ENCODE measurements at regions not wholly inside any gene's neighbourhood (a gene's known extent, or its start where the extent isn't known, plus 50 kb on each side); places are given as distances from the start of the nearest gene placed in this dataset.

- DNase-seq (ENCODE audit: low spot score), result no peak
Measured at GRCh38 chr13:44096901-44097300, 217.2 kb downstream of the LACC1 start.

- no peak for DNase-seq (ENCODE audit: low spot score)
Measured at GRCh38 chr13:44098559-44098958, 218.9 kb downstream of the LACC1 start.

- no peak for DNase-seq (ENCODE audit: low spot score)
Measured at GRCh38 chr13:44101347-44102083, 221.8 kb downstream of the LACC1 start.

GRCh38 chr13:44103429-44104196 is 223.9 kb downstream of the LACC1 start:
- no peak for DNase-seq (ENCODE audit: low spot score)

- no peak for DNase-seq (ENCODE audit: low spot score)
Measured at GRCh38 chr13:44104197-44104490, 224.4 kb downstream of the LACC1 start.

GRCh38 chr13:44104969-44105368 is 225.3 kb downstream of the LACC1 start:
- no peak for DNase-seq (ENCODE audit: low spot score)

GRCh38 chr13:44106266-44107152 is 226.8 kb downstream of the LACC1 start:
- DNase-seq (ENCODE audit: low spot score), result no peak

GRCh38 chr13:44107357-44108121 is 227.8 kb downstream of the LACC1 start:
- DNase-seq (ENCODE audit: low spot score), result no peak

- no peak for DNase-seq (ENCODE audit: low spot score)
Measured at GRCh38 chr13:44108331-44108858, 228.7 kb downstream of the LACC1 start.

- no peak for DNase-seq (ENCODE audit: low spot score)
Measured at GRCh38 chr13:44110091-44110621, 230.5 kb downstream of the LACC1 start.

- DNase-seq (ENCODE audit: low spot score), result no peak
Measured at GRCh38 chr13:44111701-44112100, 232.0 kb downstream of the LACC1 start.

GRCh38 chr13:44112700-44113329 is 233.1 kb downstream of the LACC1 start:
- DNase-seq (ENCODE audit: low spot score), result no peak

GRCh38 chr13:44116562-44117332 is 237.0 kb downstream of the LACC1 start:
- DNase-seq (ENCODE audit: low spot score), result no peak

GRCh38 chr13:44117351-44117750 is 237.6 kb downstream of the LACC1 start:
- no peak for DNase-seq (ENCODE audit: low spot score)

- DNase-seq (ENCODE audit: low spot score), result no peak
Measured at GRCh38 chr13:44117816-44118215, 238.1 kb downstream of the LACC1 start.

- no peak for DNase-seq (ENCODE audit: low spot score)
Measured at GRCh38 chr13:44118881-44119280, 239.2 kb downstream of the LACC1 start.

- DNase-seq (ENCODE audit: low spot score), result no peak
Measured at GRCh38 chr13:44120043-44120442, 240.3 kb downstream of the LACC1 start.

- no peak for DNase-seq (ENCODE audit: low spot score)
Measured at GRCh38 chr13:44120849-44121755, 241.4 kb downstream of the LACC1 start.

GRCh38 chr13:44124352-44124751 is 244.6 kb downstream of the LACC1 start:
- no peak for DNase-seq (ENCODE audit: low spot score)
